ENCODE measurements at regions not wholly inside any gene's neighbourhood (a gene's known extent, or its start where the extent isn't known, plus 50 kb on each side); places are given as distances from the start of the nearest gene placed in this dataset.
A peak's percentile ranks its signal among the peaks of the same experiment; 100 is the strongest.

GRCh38 chr2:133886735-133887675 lies 318.7 kb upstream of the NCKAP5 start:
- Histone ChIP-seq H3K27me3 (replicated peaks; ENCODE audit: insufficient read depth, low read depth, low read length, poor library complexity) (no peaks in the 10 kb centered on the region), H3K9me3 (ENCODE audit: low read depth, low read length, poor library complexity, severe bottlenecking) (no peaks in the 10 kb centered on the region), H3K4me3 (ENCODE audit: low read depth, low read length, poor library complexity, severe bottlenecking) (no peak overlapping the region), H3K36me3 (ENCODE audit: insufficient read depth, low read length, poor library complexity, severe bottlenecking) (no peaks in the 10 kb centered on the region), H3K27ac (ENCODE audit: low read depth, low read length, poor library complexity, severe bottlenecking) (no peak overlapping the region), H3K4me1 (ENCODE audit: insufficient read depth, low read length, poor library complexity, severe bottlenecking) (no peaks in the 10 kb centered on the region)
- no TSS peak for BruUV-seq (replicated peaks)
- peak; percentile 70 for DNase-seq (ENCODE audit: low spot score)
- TF ChIP-seq EZH2 (IDR thresholded peaks at IDR 0.05; ENCODE audit: borderline replicate concordance, low read depth, low read length, poor library complexity, severe bottlenecking): no peak
- TF ChIP-seq CTCF (conservative IDR thresholded peaks at IDR 0.05; ENCODE audit: low read depth, low read length): peak; percentile 81
- intact Hi-C loops (cut with micrococcal nuclease; ENCODE audit: unreplicated experiment): loop anchor here (2.0 to 5.0 kb wide), 4 partner anchors 230 to 526 kb away; no protein-coding TSS in a partner anchor
- ChIA-PET CTCF (interaction anchor here (1.6 kb wide), 1 partner anchor 526 kb away, joined by 9 read pairs; no protein-coding TSS in a partner anchor), POLR2A (ENCODE audit: low non-redundant PET) (no interaction called here)

- BruUV-seq (replicated peaks): no TSS peak
- DNase-seq (ENCODE audit: low spot score): no peak
- Histone ChIP-seq H3K4me1 (ENCODE audit: insufficient read depth, low read length, poor library complexity, severe bottlenecking) (no peaks in the 10 kb centered on the region), H3K36me3 (ENCODE audit: insufficient read depth, low read length, poor library complexity, severe bottlenecking) (no peaks in the 10 kb centered on the region), H3K9me3 (ENCODE audit: low read depth, low read length, poor library complexity, severe bottlenecking) (no peaks in the 10 kb centered on the region), H3K4me3 (ENCODE audit: low read depth, low read length, poor library complexity, severe bottlenecking) (no peak overlapping the region), H3K27ac (ENCODE audit: low read depth, low read length, poor library complexity, severe bottlenecking) (no peak overlapping the region), H3K27me3 (replicated peaks; ENCODE audit: insufficient read depth, low read depth, low read length, poor library complexity) (peaks cover 5% of the 10 kb centered on the region)
- CTCF ChIA-PET: interaction anchor here (1.6 kb wide), 1 partner anchor 525 kb away, joined by 9 read pairs; no protein-coding TSS in a partner anchor
- TF ChIP-seq CTCF (conservative IDR thresholded peaks at IDR 0.05; ENCODE audit: low read depth, low read length) (no peak), EZH2 (IDR thresholded peaks at IDR 0.05; ENCODE audit: borderline replicate concordance, low read depth, low read length, poor library complexity, severe bottlenecking) (no peak)
- POLR2A ChIA-PET (ENCODE audit: low non-redundant PET): no interaction called here
- intact Hi-C loops (cut with micrococcal nuclease; ENCODE audit: unreplicated experiment): loop anchor here (2.0 to 5.0 kb wide), 4 partner anchors 230 to 525 kb away; no protein-coding TSS in a partner anchor
Measured at GRCh38 chr2:133887676-133888040, 319.4 kb upstream of the NCKAP5 start.

- H3K27ac ChIP-seq (ENCODE audit: low read depth, low read length, poor library complexity, severe bottlenecking): no peak overlapping the region
- TF ChIP-seq CTCF (conservative IDR thresholded peaks at IDR 0.05; ENCODE audit: low read depth, low read length) (no peak), EZH2 (IDR thresholded peaks at IDR 0.05; ENCODE audit: borderline replicate concordance, low read depth, low read length, poor library complexity, severe bottlenecking) (no peak)
- no peak overlapping the region for H3K4me3 ChIP-seq (ENCODE audit: low read depth, low read length, poor library complexity, severe bottlenecking)
- intact Hi-C loops (cut with micrococcal nuclease; ENCODE audit: unreplicated experiment): loop anchor here (5.0 kb wide), 2 partner anchors 229 to 319 kb away; no protein-coding TSS in a partner anchor
- H3K4me1 ChIP-seq (ENCODE audit: insufficient read depth, low read length, poor library complexity, severe bottlenecking): no peaks in the 10 kb centered on the region
- no peak for DNase-seq (ENCODE audit: low spot score)
- H3K27me3 ChIP-seq (replicated peaks; ENCODE audit: insufficient read depth, low read depth, low read length, poor library complexity): peaks cover 5% of the 10 kb centered on the region
- ChIA-PET POLR2A (ENCODE audit: low non-redundant PET) (no interaction called here), CTCF (no interaction called here)
- H3K9me3 ChIP-seq (ENCODE audit: low read depth, low read length, poor library complexity, severe bottlenecking): no peaks in the 10 kb centered on the region
- no peaks in the 10 kb centered on the region for H3K36me3 ChIP-seq (ENCODE audit: insufficient read depth, low read length, poor library complexity, severe bottlenecking)
- no TSS peak for BruUV-seq (replicated peaks)
Measured at GRCh38 chr2:133888107-133888506, 319.8 kb upstream of the NCKAP5 start.

All from A673 (cell line).